Osteoblast (primary cell): ENCODE measurements at regions not wholly inside any gene's neighbourhood (a gene's known extent, or its start where the extent isn't known, plus 50 kb on each side); places are given as distances from the start of the nearest gene placed in this dataset.
"Not testable (repeated sequence)": the region's sequence is repeated elsewhere in the genome, so short reads cannot be mapped to it uniquely, and the experiment has no call there.

Experiments
- DNase-seq: peaks from one replicate; pipeline ENCODE4 v3.0.0; 2011; ENCODE audit warnings: low spot score, mixed read lengths; ENCODE audit not compliant: insufficient read length; ENCODE audit errors: missing footprints
- H2AFZ ChIP-seq: 2 replicates; pipeline ENCODE4 v1.6.0; 2011; ENCODE audit warnings: mild to moderate bottlenecking, low read length
- H3K27ac ChIP-seq: 2 replicates; pipeline ENCODE4 v1.5.1; 2011; ENCODE audit warnings: mild to moderate bottlenecking, low read depth, low read length, moderate library complexity
- H3K27me3 ChIP-seq: 2 replicates; pipeline ENCODE4 v1.6.0; 2012; ENCODE audit warnings: mild to moderate bottlenecking, control low read depth, inconsistent platforms, low read length, moderate library complexity; ENCODE audit not compliant: insufficient read depth
- H3K36me3 ChIP-seq: 2 replicates; pipeline ENCODE4 v1.5.1; 2011; ENCODE audit warnings: mild to moderate bottlenecking, low read length, control low read depth, moderate library complexity; ENCODE audit not compliant: insufficient read depth
- H3K4me1 ChIP-seq: 2 replicates; pipeline ENCODE4 v1.5.1; 2011; ENCODE audit warnings: mild to moderate bottlenecking, low read length, control low read depth, moderate library complexity; ENCODE audit not compliant: insufficient read depth
- H3K4me2 ChIP-seq: 2 replicates; pipeline ENCODE4 v1.6.0; 2011; ENCODE audit warnings: mild to moderate bottlenecking, low read length; ENCODE audit not compliant: insufficient read depth
- H3K4me3 ChIP-seq: fragments of 200-600 bp; sonication (generic); 3 replicates; pipeline ENCODE4 v1.5.1; 2012; ENCODE audit warnings: mild to moderate bottlenecking, low read length, inconsistent platforms; ENCODE audit not compliant: insufficient read depth
- H3K79me2 ChIP-seq: 2 replicates; pipeline ENCODE4 v1.6.0; 2012; ENCODE audit warnings: mild to moderate bottlenecking, low read length, control low read depth, inconsistent platforms; ENCODE audit not compliant: insufficient read depth
- H3K9me3 ChIP-seq: 2 replicates; pipeline ENCODE4 v1.5.1; 2011; ENCODE audit warnings: low read depth, low read length, control low read depth
- H4K20me1 ChIP-seq: 2 replicates; pipeline ENCODE4 v1.6.0; 2012; ENCODE audit warnings: mild to moderate bottlenecking, low read length, control low read depth; ENCODE audit not compliant: insufficient read depth
- TF ChIP-seq, protein P1 (sequence below): IDR thresholded peaks from 2 replicates; pipeline ENCODE4 v1.5.1; 2011; ENCODE audit warnings: mild to moderate bottlenecking, low read depth, low read length, moderate library complexity; ENCODE audit errors: extremely low read depth

DNA sequence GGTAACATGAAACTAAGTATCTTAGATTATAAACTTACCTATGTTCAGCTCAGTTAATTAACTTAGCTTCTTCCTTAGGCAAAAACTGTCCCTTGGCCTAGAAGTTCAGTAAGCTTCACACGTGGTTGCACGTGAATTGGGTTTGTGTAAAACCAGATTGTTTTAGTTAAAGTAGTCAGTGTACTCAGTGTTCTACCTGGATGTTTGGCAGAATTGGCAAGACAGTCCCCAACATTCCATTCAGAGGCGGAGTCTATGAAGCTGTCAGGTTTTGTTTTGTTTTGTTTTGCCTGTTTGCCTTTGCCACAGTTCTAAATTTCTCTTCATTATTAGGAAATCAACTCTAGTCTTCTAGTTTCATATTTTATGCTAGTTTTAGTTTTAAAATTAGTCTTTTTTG, 105.3 kb upstream of the ZEB2 start:
- Histone ChIP-seq H3K4me1 (no peaks in the 10 kb centered on the region), H4K20me1 (no peaks in the 10 kb centered on the region), H3K27me3 (no peaks in the 10 kb centered on the region), H2AFZ (no peak overlapping the region), H3K9me3 (no peaks in the 10 kb centered on the region), H3K4me2 (no peak overlapping the region), H3K36me3 (no peaks in the 10 kb centered on the region), H3K4me3 (no peak overlapping the region), H3K79me2 (no peaks in the 10 kb centered on the region), H3K27ac (no peak overlapping the region)
- TF ChIP-seq, protein P1, sequence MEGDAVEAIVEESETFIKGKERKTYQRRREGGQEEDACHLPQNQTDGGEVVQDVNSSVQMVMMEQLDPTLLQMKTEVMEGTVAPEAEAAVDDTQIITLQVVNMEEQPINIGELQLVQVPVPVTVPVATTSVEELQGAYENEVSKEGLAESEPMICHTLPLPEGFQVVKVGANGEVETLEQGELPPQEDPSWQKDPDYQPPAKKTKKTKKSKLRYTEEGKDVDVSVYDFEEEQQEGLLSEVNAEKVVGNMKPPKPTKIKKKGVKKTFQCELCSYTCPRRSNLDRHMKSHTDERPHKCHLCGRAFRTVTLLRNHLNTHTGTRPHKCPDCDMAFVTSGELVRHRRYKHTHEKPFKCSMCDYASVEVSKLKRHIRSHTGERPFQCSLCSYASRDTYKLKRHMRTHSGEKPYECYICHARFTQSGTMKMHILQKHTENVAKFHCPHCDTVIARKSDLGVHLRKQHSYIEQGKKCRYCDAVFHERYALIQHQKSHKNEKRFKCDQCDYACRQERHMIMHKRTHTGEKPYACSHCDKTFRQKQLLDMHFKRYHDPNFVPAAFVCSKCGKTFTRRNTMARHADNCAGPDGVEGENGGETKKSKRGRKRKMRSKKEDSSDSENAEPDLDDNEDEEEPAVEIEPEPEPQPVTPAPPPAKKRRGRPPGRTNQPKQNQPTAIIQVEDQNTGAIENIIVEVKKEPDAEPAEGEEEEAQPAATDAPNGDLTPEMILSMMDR: no peak
- DNase-seq: no peak

DNA sequence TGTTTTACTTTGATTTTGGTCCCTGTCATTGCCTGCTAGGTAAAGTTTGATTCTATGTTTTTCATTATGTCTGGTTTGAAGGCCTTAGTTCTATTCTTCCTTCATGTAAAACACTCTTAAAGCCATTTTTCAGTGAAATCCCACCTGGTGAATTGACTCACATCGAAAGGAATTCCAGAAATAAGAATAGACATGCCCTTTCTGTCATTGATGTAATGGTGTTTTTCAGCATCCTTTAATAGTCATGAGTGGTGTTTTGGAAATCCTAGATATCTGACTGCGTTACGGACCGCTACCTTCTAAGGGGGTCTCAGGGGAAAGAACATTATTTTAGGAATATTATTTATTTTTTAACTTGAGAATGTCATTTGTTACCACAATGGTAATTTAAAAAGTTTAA, 104.5 kb upstream of the ZEB2 start:
- no peak overlapping the region for H3K27ac ChIP-seq
- H3K4me3 ChIP-seq: no peak overlapping the region
- TF ChIP-seq, protein P1: no peak
- H3K4me1 ChIP-seq: no peaks in the 10 kb centered on the region
- H3K36me3 ChIP-seq: no peaks in the 10 kb centered on the region
- H3K79me2 ChIP-seq: no peaks in the 10 kb centered on the region
- DNase-seq: no peak
- no peaks in the 10 kb centered on the region for H3K9me3 ChIP-seq
- H3K27me3 ChIP-seq: no peaks in the 10 kb centered on the region
- no peaks in the 10 kb centered on the region for H4K20me1 ChIP-seq
- H3K4me2 ChIP-seq: no peak overlapping the region
- no peak overlapping the region for H2AFZ ChIP-seq

DNA sequence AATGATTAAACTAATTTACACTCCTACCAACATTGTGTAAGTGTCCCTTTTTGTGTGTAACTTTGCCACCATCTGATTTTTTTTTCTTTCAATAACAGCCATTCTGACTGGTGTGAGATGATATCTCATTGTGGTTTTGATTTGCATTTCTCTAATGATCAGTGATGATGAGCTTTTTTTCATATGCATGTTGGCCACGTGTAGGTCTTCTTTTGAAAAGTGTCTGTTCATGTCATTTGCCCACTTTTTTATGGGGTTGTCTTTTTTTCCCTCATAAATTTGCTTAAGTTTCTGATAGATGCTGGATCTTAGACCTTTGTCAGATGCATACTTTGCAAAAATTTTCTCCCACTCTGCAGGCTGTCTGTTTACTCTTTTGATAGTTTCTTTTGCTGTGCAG, 102.5 kb upstream of the ZEB2 start:
- H3K4me3 ChIP-seq, H3K4me1 ChIP-seq, H3K9me3 ChIP-seq, H3K27ac ChIP-seq, H3K27me3 ChIP-seq, H2AFZ ChIP-seq, H3K79me2 ChIP-seq, H3K36me3 ChIP-seq, DNase-seq, H4K20me1 ChIP-seq, H3K4me2 ChIP-seq: not testable (repeated sequence)

GRCh38 chr2:144621266-144621665, 101.3 kb upstream of the ZEB2 start:
- Histone ChIP-seq H3K4me2 (no peak overlapping the region), H3K27ac (no peak overlapping the region), H3K9me3 (no peaks in the 10 kb centered on the region), H3K4me1 (no peaks in the 10 kb centered on the region), H3K27me3 (no peaks in the 10 kb centered on the region), H2AFZ (no peak overlapping the region), H3K4me3 (no peak overlapping the region), H3K36me3 (no peaks in the 10 kb centered on the region), H3K79me2 (no peaks in the 10 kb centered on the region), H4K20me1 (no peaks in the 10 kb centered on the region)
- no peak for DNase-seq
- TF ChIP-seq, protein P1: no peak

- Histone ChIP-seq H3K79me2 (no peaks in the 10 kb centered on the region), H3K4me1 (no peaks in the 10 kb centered on the region), H3K4me2 (no peak overlapping the region), H2AFZ (no peak overlapping the region), H4K20me1 (no peaks in the 10 kb centered on the region), H3K27me3 (no peaks in the 10 kb centered on the region), H3K27ac (no peak overlapping the region), H3K36me3 (no peaks in the 10 kb centered on the region), H3K9me3 (no peaks in the 10 kb centered on the region), H3K4me3 (no peak overlapping the region)
- TF ChIP-seq, protein P1: no peak
- DNase-seq: no peak
Observed at GRCh38 chr2:144619760-144620159, 99.8 kb upstream of the ZEB2 start.

GRCh38 chr2:144617171-144617570, 97.3 kb upstream of the ZEB2 start:
- H3K27ac ChIP-seq, H3K27me3 ChIP-seq, H3K36me3 ChIP-seq, DNase-seq, H2AFZ ChIP-seq, H3K9me3 ChIP-seq, H3K79me2 ChIP-seq, H3K4me2 ChIP-seq, H3K4me1 ChIP-seq, H4K20me1 ChIP-seq, H3K4me3 ChIP-seq: not testable (repeated sequence)
